ENCODE measurements at regions not wholly inside any gene's neighbourhood (a gene's known extent, or its start where the extent isn't known, plus 50 kb on each side); places are given as distances from the start of the nearest gene placed in this dataset.
A peak's percentile ranks its signal among the peaks of the same experiment; 100 is the strongest.

- no peak for TF ChIP-seq CTCF (IDR thresholded peaks at IDR 0.05)
- Mint-ChIP-seq H3K27me3 (ENCODE audit: low read depth) (peaks cover 30% of the 10 kb centered on the region), H3K4me1 (ENCODE audit: low read depth) (no peaks in the 10 kb centered on the region), H3K36me3 (ENCODE audit: low read depth) (peaks cover 4% of the 10 kb centered on the region), H3K27ac (ENCODE audit: unreplicated experiment) (no peak overlapping the region), H3K9me3 (ENCODE audit: low read depth) (peaks cover 28% of the 10 kb centered on the region), H3K4me3 (ENCODE audit: unreplicated experiment) (no peak overlapping the region)
- no peak for DNase-seq (ENCODE audit: low spot score)
These were observed 226.6 kb upstream of the EXOC2 start for GRCh38 chr6:919500-919899.

DNA sequence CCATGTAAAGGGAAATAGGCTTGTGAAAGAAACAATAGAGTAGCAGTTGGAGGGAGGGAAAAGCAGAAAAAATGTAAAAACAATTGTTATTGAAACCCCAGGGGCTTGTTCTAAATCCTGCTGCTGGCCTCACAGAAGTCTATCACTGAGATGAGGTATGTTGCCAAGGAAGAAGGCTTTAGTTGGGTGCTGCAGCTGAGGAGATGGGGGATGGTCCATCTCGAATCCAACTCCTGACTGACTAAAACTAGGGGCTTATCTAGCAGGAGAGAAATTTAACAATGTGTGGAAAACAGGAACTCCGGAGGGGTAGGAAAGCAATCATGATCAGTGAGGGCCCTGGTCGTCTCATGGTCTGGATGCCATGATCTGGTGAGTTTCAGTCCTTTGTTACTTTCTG, 225.0 kb upstream of the EXOC2 start:
- no peak for DNase-seq (ENCODE audit: low spot score)
- no peaks in the 10 kb centered on the region for H3K4me1 Mint-ChIP-seq (ENCODE audit: low read depth)
- H3K36me3 Mint-ChIP-seq (ENCODE audit: low read depth) = peaks cover 4% of the 10 kb centered on the region
- no peak overlapping the region for H3K27ac Mint-ChIP-seq (ENCODE audit: unreplicated experiment)
- no peak for TF ChIP-seq CTCF (IDR thresholded peaks at IDR 0.05)
- H3K27me3 Mint-ChIP-seq (ENCODE audit: low read depth) = peaks cover 21% of the 10 kb centered on the region
- H3K4me3 Mint-ChIP-seq (ENCODE audit: unreplicated experiment) = no peak overlapping the region
- H3K9me3 Mint-ChIP-seq (ENCODE audit: low read depth) = peaks cover 23% of the 10 kb centered on the region

DNA sequence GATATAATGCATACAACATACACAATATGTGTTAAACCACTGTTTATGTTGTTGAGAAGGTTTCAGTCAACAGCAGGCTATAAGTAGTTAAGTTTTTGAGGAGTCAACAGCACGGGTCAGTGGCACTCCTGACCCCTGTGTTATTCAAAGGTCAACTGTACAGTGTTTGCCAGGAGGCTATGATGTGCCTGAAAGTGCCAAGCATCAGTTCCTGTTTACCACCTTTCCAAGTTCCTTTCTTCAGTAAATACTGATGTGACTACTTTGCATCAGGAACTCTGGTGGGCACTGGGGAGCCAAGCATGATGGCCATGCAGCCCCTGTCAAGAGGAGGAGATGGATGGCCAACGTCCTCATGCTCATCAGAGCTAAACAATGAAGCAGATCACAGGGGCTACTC, 224.4 kb upstream of the EXOC2 start:
- TF ChIP-seq CTCF (IDR thresholded peaks at IDR 0.05) = no peak
- Mint-ChIP-seq H3K9me3 (ENCODE audit: low read depth) (peaks cover 23% of the 10 kb centered on the region), H3K27me3 (ENCODE audit: low read depth) (peaks cover 18% of the 10 kb centered on the region), H3K4me1 (ENCODE audit: low read depth) (no peaks in the 10 kb centered on the region), H3K27ac (ENCODE audit: unreplicated experiment) (no peak overlapping the region), H3K4me3 (ENCODE audit: unreplicated experiment) (no peak overlapping the region), H3K36me3 (ENCODE audit: low read depth) (peaks cover 4% of the 10 kb centered on the region)
- no peak for DNase-seq (ENCODE audit: low spot score)

DNA sequence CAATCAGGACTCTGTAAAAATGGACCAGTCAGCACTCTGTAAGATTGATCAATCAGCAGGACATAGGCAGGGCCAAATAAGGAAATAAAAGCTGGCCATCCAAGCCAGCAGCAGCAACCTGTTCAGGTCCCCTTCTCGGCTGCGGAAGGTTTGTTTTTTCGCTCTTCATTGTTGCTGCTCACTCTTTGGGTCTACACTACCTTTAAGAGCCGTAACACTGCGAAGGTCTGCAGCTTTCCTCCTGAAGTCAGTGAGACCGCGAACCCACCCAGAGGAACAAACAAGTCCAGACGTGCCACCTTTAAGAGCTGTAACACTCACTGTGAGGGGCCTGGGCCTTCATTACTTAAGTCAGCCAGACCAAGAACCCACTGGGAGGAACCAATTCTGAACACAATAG, 223.2 kb upstream of the EXOC2 start:
- Mint-ChIP-seq H3K27ac (ENCODE audit: unreplicated experiment) (no peak overlapping the region), H3K27me3 (ENCODE audit: low read depth) (peaks cover 23% of the 10 kb centered on the region), H3K4me3 (ENCODE audit: unreplicated experiment) (no peak overlapping the region), H3K4me1 (ENCODE audit: low read depth) (no peaks in the 10 kb centered on the region), H3K9me3 (ENCODE audit: low read depth) (peaks cover 20% of the 10 kb centered on the region), H3K36me3 (ENCODE audit: low read depth) (peaks cover 2% of the 10 kb centered on the region)
- no peak for TF ChIP-seq CTCF (IDR thresholded peaks at IDR 0.05)
- DNase-seq (ENCODE audit: low spot score) = no peak

GRCh38 chr6:912871-913835, 220.2 kb upstream of the EXOC2 start:
- Mint-ChIP-seq H3K4me3 (ENCODE audit: unreplicated experiment) (no peak overlapping the region), H3K27ac (ENCODE audit: unreplicated experiment) (no peak overlapping the region), H3K36me3 (ENCODE audit: low read depth) (peaks cover 2% of the 10 kb centered on the region), H3K4me1 (ENCODE audit: low read depth) (no peaks in the 10 kb centered on the region), H3K27me3 (ENCODE audit: low read depth) (peaks cover 27% of the 10 kb centered on the region), H3K9me3 (ENCODE audit: low read depth) (peaks cover 11% of the 10 kb centered on the region)
- no peak for DNase-seq (ENCODE audit: low spot score)
- peak; percentile 74 for TF ChIP-seq CTCF (IDR thresholded peaks at IDR 0.05)

Measured in chondrocyte (in vitro differentiated cells).